SH-SY5Y (cell line): ENCODE measurements at regions not wholly inside any gene's neighbourhood (a gene's known extent, or its start where the extent isn't known, plus 50 kb on each side); places are given as distances from the start of the nearest gene placed in this dataset.

Experiments
- GATA2 ChIP-seq: IDR thresholded peaks from 2 replicates; pipeline ENCODE4 v1.6.1; 2011; ENCODE audit warnings: mild to moderate bottlenecking, low read depth, low read length
- GATA3 ChIP-seq: IDR thresholded peaks from 2 replicates; pipeline ENCODE4 v1.6.1; 2011; ENCODE audit warnings: low read depth, mild to moderate bottlenecking, low read length, moderate library complexity

DNA sequence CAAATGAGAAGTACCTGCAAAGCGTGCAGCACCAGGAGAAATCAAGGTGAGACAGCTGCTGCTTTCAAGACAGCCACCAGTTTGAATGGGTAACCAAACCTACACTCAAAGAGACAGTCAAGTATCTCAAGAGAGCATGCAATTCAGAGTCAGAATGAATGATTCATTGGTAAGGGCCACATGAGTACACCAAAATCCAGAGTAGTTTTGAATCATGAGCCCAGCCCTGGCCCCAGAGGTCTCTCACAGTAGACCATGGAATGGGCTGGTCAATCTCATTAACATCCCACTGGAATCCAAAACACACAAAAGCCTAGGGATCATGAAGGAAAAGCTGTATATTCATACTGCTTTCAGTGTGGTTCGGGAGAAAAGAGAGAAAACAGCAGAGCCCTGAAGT lies 242.8 kb downstream of the TBL1XR1 start:
- TF ChIP-seq GATA2 (no peak), GATA3 (no peak)
